Muscle of leg (tissue), 3 donors: ENCODE measurements at regions not wholly inside any gene's neighbourhood (a gene's known extent, or its start where the extent isn't known, plus 50 kb on each side); places are given as distances from the start of the nearest gene placed in this dataset.
A peak's percentile ranks its signal among the peaks of the same experiment; 100 is the strongest.

Experiments
- DNase-seq: peaks from one replicate; pipeline ENCODE4 v3.0.0; 2013
- H3K27ac ChIP-seq: one replicate; pipeline ENCODE4 v1.5.1; 2013; ENCODE audit warnings: mild to moderate bottlenecking, low read length, control low read depth
- H3K27me3 ChIP-seq: one replicate; pipeline ENCODE4 v1.6.1; 2013; ENCODE audit warnings: low read length; ENCODE audit not compliant: control insufficient read depth, insufficient read depth
- H3K36me3 ChIP-seq: one replicate; pipeline ENCODE4 v1.6.1; 2013; ENCODE audit warnings: low read length; ENCODE audit not compliant: control insufficient read depth, insufficient read depth
- H3K4me1 ChIP-seq: one replicate; pipeline ENCODE4 v1.6.1; 2013; ENCODE audit warnings: low read length; ENCODE audit not compliant: control insufficient read depth, insufficient read depth
- H3K4me3 ChIP-seq: one replicate; pipeline ENCODE4 v1.5.1; 2013; ENCODE audit warnings: low read length, control low read depth
- H3K9me3 ChIP-seq: replicated peaks from 2 replicates; pipeline ENCODE4 v1.6.1; 2013; ENCODE audit warnings: low read depth, low read length; ENCODE audit not compliant: control insufficient read depth
- WGBS: methylation state at CpG from one replicate; pipeline ENCODE4 v1.1.5; 2013; ENCODE audit warnings: missing lambda C conversion rate; ENCODE audit not compliant: insufficient coverage; 5-methylcytosine and 5-hydroxymethylcytosine counted together

DNA sequence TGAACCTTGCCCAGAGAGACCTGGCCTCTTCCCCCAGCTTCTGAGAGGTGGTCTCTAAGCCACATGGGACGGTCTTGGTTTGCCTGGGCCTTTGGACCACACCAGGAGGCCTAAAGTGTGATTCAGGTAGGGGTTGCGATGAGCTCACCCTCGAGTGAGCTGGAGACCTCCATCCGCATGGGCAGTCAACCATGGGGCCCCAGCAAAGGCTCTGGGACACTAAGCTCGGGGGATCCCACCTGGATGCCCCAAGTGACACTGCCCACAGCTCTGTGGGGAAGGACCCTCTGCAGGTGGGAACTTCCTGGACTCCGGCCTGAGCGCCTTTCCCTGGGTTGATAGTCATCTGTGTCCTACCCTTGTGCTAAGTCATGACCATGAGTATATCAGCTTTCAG, 57.1 kb upstream of the FAM20C start:
- H3K27ac ChIP-seq: no peak overlapping the region
- no peaks in the 10 kb centered on the region for H3K9me3 ChIP-seq
- WGBS: 90% methylated on average over 7 of the region's 7 CpGs
- H3K4me1 ChIP-seq: peaks cover 24% of the 10 kb centered on the region
- H3K27me3 ChIP-seq: no peaks in the 10 kb centered on the region
- H3K36me3 ChIP-seq: no peaks in the 10 kb centered on the region
- H3K4me3 ChIP-seq: no peak overlapping the region
- DNase-seq: no peak

GRCh38 chr7:135731-136645, 56.4 kb upstream of the FAM20C start:
- H3K36me3 ChIP-seq: no peaks in the 10 kb centered on the region
- H3K27me3 ChIP-seq: no peaks in the 10 kb centered on the region
- WGBS: 96% methylated on average over 10 of the region's 12 CpGs
- DNase-seq: no peak
- H3K4me1 ChIP-seq: peaks cover 23% of the 10 kb centered on the region
- H3K4me3 ChIP-seq: no peak overlapping the region
- no peaks in the 10 kb centered on the region for H3K9me3 ChIP-seq
- H3K27ac ChIP-seq: no peak overlapping the region

- DNase-seq: peak; percentile 38
Observed at GRCh38 chr7:137094-137891, 55.1 kb upstream of the FAM20C start.

GRCh38 chr7:139131-139530, 53.2 kb upstream of the FAM20C start:
- DNase-seq: no peak
- no peak overlapping the region for H3K27ac ChIP-seq
- H3K9me3 ChIP-seq: no peaks in the 10 kb centered on the region
- H3K27me3 ChIP-seq: no peaks in the 10 kb centered on the region
- H3K4me1 ChIP-seq: peaks cover 30% of the 10 kb centered on the region
- no peaks in the 10 kb centered on the region for H3K36me3 ChIP-seq
- H3K4me3 ChIP-seq: no peak overlapping the region
- WGBS: 46% methylated on average over 2 of the region's 6 CpGs

More at GRCh38 chr7:137094-137891, 55.1 kb upstream of the FAM20C start:
- H3K9me3 ChIP-seq: no peaks in the 10 kb centered on the region
- 47% methylated on average over 9 of the region's 14 CpGs for WGBS
- H3K36me3 ChIP-seq: no peaks in the 10 kb centered on the region
- no peaks in the 10 kb centered on the region for H3K27me3 ChIP-seq
- H3K27ac ChIP-seq: no peak overlapping the region
- H3K4me3 ChIP-seq: no peak overlapping the region
- H3K4me1 ChIP-seq: peaks cover 22% of the 10 kb centered on the region

DNA sequence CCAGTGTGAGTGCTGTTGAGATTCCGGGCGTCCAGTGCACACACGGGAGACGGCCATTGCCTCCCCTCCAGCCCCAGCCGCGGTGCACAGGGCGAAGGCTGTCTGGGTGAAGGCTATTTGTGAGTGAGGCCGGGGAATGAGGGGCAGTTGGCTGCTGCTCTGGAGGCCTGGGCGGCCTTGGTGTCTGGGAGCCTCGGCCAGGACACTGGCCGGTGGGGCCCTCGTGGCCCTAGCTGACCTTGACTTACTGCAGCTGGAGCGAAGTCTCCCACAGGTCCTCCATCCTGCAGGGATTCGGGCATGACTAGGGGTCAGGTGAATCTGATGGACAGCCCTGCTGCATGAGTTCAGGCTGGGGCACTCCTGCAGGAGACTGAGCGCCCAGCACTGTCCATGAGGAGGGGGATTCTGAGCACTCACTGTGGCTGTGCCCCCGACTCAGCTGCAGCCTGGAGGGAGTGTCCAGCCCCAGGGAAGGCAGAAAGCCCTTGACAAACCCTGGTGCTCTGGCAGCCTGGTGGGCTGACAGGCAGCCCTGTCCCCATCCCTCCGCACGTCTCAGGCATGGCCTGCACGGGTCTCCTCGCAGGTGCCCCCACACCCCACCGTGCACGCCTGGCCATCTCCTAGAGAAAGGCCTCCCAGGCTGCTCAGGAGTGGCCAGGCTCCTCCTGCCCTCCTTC, 52.7 kb upstream of the FAM20C start:
- no peaks in the 10 kb centered on the region for H3K36me3 ChIP-seq
- DNase-seq: no peak
- H3K4me1 ChIP-seq: peaks cover 30% of the 10 kb centered on the region
- H3K27ac ChIP-seq: no peak overlapping the region
- WGBS: 72% methylated on average over 17 of the region's 22 CpGs
- no peaks in the 10 kb centered on the region for H3K27me3 ChIP-seq
- no peak overlapping the region for H3K4me3 ChIP-seq
- no peaks in the 10 kb centered on the region for H3K9me3 ChIP-seq

- H3K4me3 ChIP-seq: no peak overlapping the region
- H3K4me1 ChIP-seq: peaks cover 30% of the 10 kb centered on the region
- WGBS: 26% methylated on average over 2 of the region's 6 CpGs
- no peak overlapping the region for H3K27ac ChIP-seq
- no peak for DNase-seq
- H3K27me3 ChIP-seq: no peaks in the 10 kb centered on the region
- H3K36me3 ChIP-seq: no peaks in the 10 kb centered on the region
- H3K9me3 ChIP-seq: no peaks in the 10 kb centered on the region
Observed at GRCh38 chr7:140996-141395, 51.4 kb upstream of the FAM20C start.

DNA sequence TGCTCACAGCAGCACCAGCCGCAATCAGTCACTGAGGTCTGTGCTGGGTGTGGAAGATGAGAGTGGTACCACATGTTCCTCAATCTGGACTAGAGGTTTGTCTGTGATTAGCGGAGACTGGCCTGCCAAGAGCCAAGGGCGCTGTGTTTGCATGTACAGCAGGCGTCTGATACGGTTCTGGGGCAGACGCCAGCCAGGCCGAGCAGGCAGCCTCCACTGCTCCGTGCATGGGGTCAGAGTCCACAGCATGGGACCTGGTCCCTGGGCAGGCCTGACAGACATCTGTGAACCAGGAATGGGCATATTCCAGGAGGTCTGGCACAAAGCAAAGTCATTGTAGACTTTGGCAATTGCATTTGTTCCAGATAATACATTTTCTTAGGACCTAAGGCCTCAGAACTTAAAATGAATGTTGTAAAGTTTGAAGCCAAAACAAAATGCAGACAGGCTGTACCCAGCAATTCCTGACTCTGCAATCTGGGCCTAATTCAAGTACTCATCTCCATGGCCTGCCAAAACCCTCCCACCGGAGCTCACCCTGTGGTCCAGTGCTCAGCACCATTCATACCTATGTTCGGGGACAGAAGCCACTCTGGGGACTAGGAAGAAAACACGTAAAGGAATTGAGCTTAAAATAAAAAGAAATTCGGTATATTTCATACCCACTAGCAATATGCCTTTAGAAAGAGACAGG, 50.0 kb upstream of the FAM20C start:
- Histone ChIP-seq H3K4me3 (no peak overlapping the region), H3K4me1 (peaks cover 30% of the 10 kb centered on the region), H3K27me3 (no peaks in the 10 kb centered on the region), H3K27ac (peak overlapping the region; percentile 55), H3K9me3 (no peaks in the 10 kb centered on the region), H3K36me3 (no peaks in the 10 kb centered on the region)
- WGBS: 62% methylated on average over 9 of the region's 12 CpGs
- peak; percentile 67 for DNase-seq
